Vagina (tissue), 2 donors: ENCODE measurements at regions not wholly inside any gene's neighbourhood (a gene's known extent, or its start where the extent isn't known, plus 50 kb on each side); places are given as distances from the start of the nearest gene placed in this dataset.

Source experiments
- DNase-seq, 2 donors: peaks; one replicate each; pipeline ENCODE4 v3.0.0-alpha.2; 2017; ENCODE audit errors: extremely low spot score in 2 of 2
- H3K27ac ChIP-seq: fragments of 200-600 bp; sonication (generic); one replicate; pipeline ENCODE4 v1.5.1; 2019
- H3K27me3 ChIP-seq: fragments of 200-600 bp; sonication (generic); one replicate; pipeline ENCODE4 v1.5.1; 2019
- H3K36me3 ChIP-seq, 2 donors: fragments of 200-600 bp; sonication (generic); one replicate each; pipeline ENCODE4 v1.5.1; 2017 to 2019
- H3K4me1 ChIP-seq: fragments of 200-600 bp; sonication (generic); one replicate; pipeline ENCODE4 v1.5.1; 2019
- H3K4me3 ChIP-seq, 2 donors: fragments of 200-600 bp; sonication (generic); 1 replicate in 1 of 2; 2 replicates in 1 of 2; pipeline ENCODE4 v1.5.1; 2016 to 2019
- H3K9me3 ChIP-seq: fragments of 200-600 bp; sonication (generic); one replicate; pipeline ENCODE4 v1.5.1; 2019
- POLR2A ChIP-seq, 2 donors: fragments of 450-650 bp; IDR thresholded peaks; one replicate each; pipeline ENCODE4 v1.6.1; 2017; ENCODE audit warnings: antibody characterized with exemption in 2 of 2, mild to moderate bottlenecking in 2 of 2, moderate library complexity in 2 of 2
- POLR2AphosphoS5 ChIP-seq, 2 donors: sonication (generic); formaldehyde crosslinking; IDR thresholded peaks; one replicate each; pipeline ENCODE4 v1.9.0; 2017; ENCODE audit warnings: antibody characterized with exemption in 2 of 2, mild to moderate bottlenecking in 2 of 2, low read depth in 1 of 2; ENCODE audit not compliant: insufficient read depth in 1 of 2
- intact Hi-C: fragments of 100-400 bp; cut with DNase I; formaldehyde crosslinking; loops from one replicate; pipeline ENCODE4 v1.15.1; 2023
- TF ChIP-seq, protein P1 (sequence below), 3 experiments: fragments of 450-650 bp in 2 of 3; fragments of 200-600 bp in 1 of 3; sonication (generic) in 1 of 3; IDR thresholded peaks; one replicate each; pipeline ENCODE4 v1.5.1; 2017 to 2019; ENCODE audit warnings: antibody characterized with exemption in 3 of 3, mild to moderate bottlenecking in 2 of 3, moderate library complexity in 2 of 3

GRCh38 chr10:111446966-111447365 is 370.1 kb downstream of the ADRA2A start:
- H3K9me3 ChIP-seq: no peaks in the 10 kb centered on the region
- no peaks in the 10 kb centered on the region for H3K27me3 ChIP-seq
- H3K4me1 ChIP-seq: no peaks in the 10 kb centered on the region
- H3K36me3 ChIP-seq: no peaks in the 10 kb centered on the region
- H3K27ac ChIP-seq: no peak overlapping the region
- H3K4me3 ChIP-seq: no peak overlapping the region
- TF ChIP-seq POLR2A (IDR thresholded peaks at IDR 0.05) (no peak), POLR2AphosphoS5 (IDR thresholded peaks at IDR 0.05; ENCODE audit: insufficient read depth in 1 of 2, low read depth in 1 of 2) (no peak)
- TF ChIP-seq, protein P1, sequence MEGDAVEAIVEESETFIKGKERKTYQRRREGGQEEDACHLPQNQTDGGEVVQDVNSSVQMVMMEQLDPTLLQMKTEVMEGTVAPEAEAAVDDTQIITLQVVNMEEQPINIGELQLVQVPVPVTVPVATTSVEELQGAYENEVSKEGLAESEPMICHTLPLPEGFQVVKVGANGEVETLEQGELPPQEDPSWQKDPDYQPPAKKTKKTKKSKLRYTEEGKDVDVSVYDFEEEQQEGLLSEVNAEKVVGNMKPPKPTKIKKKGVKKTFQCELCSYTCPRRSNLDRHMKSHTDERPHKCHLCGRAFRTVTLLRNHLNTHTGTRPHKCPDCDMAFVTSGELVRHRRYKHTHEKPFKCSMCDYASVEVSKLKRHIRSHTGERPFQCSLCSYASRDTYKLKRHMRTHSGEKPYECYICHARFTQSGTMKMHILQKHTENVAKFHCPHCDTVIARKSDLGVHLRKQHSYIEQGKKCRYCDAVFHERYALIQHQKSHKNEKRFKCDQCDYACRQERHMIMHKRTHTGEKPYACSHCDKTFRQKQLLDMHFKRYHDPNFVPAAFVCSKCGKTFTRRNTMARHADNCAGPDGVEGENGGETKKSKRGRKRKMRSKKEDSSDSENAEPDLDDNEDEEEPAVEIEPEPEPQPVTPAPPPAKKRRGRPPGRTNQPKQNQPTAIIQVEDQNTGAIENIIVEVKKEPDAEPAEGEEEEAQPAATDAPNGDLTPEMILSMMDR (IDR thresholded peaks at IDR 0.05): no peak
- intact Hi-C loops: no loop called here
- no peak for DNase-seq

DNA sequence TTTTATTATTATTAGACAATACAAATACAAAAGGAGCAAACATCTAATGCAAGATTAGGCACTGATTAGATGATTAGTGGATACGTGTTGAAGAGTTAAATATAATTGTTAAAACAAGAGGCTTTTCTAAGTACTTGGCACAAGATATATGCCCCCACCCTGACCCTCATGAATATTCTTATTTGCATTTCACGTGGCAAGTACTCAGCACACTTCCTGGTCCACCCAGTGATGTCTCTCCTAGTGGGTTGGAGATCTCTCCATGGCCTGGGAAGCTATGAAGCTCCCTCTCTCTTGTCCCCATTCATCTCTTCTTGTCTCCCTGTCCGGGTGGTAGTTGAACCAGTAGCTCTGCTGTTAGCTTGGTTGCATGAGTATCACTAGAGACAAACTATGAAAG is 375.3 kb downstream of the ADRA2A start:
- Histone ChIP-seq H3K27ac (no peak overlapping the region), H3K9me3 (no peaks in the 10 kb centered on the region), H3K4me3 (no peak overlapping the region), H3K36me3 (no peaks in the 10 kb centered on the region), H3K4me1 (no peaks in the 10 kb centered on the region), H3K27me3 (no peaks in the 10 kb centered on the region)
- TF ChIP-seq POLR2AphosphoS5 (IDR thresholded peaks at IDR 0.05; ENCODE audit: insufficient read depth in 1 of 2, low read depth in 1 of 2): no peak
- intact Hi-C loops: no loop called here
- DNase-seq: no peak

DNA sequence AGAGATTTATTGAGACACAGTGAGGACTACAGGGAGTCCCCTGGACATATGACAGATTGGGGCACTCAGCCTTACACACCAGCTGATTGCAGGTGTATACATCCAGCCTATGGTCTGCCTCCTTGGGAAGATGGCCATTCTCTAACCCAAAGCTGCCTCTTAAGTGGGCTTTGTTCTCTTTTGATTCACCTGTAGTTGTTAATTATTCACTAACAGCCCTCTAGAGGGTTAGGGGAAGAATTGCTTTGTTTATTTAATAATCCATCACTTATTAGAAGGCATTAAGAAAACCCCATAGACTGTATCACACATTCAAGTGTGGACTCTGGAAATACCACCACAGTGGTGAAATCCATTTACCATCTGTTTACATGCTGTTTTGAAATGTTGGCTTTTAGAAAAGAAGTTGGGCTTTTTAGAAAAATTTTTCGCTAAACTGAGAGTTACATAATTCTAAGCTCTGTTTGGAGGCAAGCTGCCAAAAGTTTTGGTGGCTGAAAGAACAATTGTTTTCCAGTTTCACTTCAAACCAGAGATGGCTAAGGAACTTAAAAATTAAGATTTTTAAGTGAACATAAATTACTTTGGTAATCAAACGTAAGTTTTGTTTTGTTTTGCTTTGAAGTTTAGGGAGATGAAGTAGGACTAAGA is 379.1 kb downstream of the ADRA2A start:
- Histone ChIP-seq H3K4me1 (no peaks in the 10 kb centered on the region), H3K27ac (no peak overlapping the region), H3K9me3 (no peaks in the 10 kb centered on the region), H3K4me3 (no peak overlapping the region), H3K27me3 (no peaks in the 10 kb centered on the region), H3K36me3 (no peaks in the 10 kb centered on the region)
- TF ChIP-seq, protein P1 (IDR thresholded peaks at IDR 0.05): no peak
- TF ChIP-seq POLR2A (IDR thresholded peaks at IDR 0.05) (no peak), POLR2AphosphoS5 (IDR thresholded peaks at IDR 0.05; ENCODE audit: insufficient read depth in 1 of 2, low read depth in 1 of 2) (no peak)
- DNase-seq: no peak
- intact Hi-C loops: loop anchor here (5.0 kb wide), 1 partner anchor 1134 kb away; no protein-coding TSS in a partner anchor

DNA sequence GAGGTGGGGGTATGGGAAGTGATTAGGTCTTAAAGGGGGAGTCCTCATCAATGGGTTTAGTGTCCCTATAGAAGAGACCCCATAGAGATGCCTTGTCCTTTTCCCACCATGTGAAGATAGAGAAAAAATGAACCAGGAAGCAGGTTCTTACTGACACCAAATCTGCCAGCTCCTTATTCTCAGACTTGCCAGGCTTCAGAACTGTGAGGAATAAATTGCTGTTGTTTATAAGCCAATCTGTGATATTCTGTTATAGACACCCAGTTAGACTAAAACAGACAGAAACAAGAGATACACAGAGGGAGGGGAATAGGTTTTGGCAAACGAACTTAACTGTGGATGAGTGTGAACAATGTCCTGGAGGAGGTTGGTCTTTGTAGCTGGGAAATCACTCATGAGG is 381.4 kb downstream of the ADRA2A start:
- H3K27me3 ChIP-seq: no peaks in the 10 kb centered on the region
- intact Hi-C loops: loop anchor here (5.0 kb wide), 1 partner anchor 1136 kb away; no protein-coding TSS in a partner anchor
- TF ChIP-seq, protein P1 (IDR thresholded peaks at IDR 0.05): no peak
- TF ChIP-seq POLR2A (IDR thresholded peaks at IDR 0.05): no peak
- no peak overlapping the region for H3K27ac ChIP-seq
- DNase-seq: no peak
- no peaks in the 10 kb centered on the region for H3K9me3 ChIP-seq
- no peak overlapping the region for H3K4me3 ChIP-seq
- no peaks in the 10 kb centered on the region for H3K36me3 ChIP-seq
- no peaks in the 10 kb centered on the region for H3K4me1 ChIP-seq

DNA sequence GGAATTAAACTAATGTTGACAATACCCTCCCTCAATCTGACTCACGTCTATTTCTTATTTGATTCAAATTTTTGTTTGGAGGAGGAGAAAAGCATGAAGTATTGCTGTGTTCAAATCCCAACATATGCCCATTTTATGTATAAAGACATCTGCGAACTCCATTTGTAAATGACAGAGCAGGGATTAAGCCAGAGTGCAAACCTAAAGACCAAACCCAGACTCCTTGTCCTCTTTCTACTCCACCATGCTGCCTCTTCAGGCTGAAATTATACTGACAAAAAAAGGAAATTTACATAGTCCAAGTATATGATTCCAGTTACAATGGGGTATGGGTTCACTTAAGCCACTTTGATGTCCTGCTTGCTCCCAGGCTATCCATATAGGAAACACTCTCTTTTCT is 383.1 kb downstream of the ADRA2A start:
- no peak for DNase-seq
- no peaks in the 10 kb centered on the region for H3K27me3 ChIP-seq
- H3K36me3 ChIP-seq: no peaks in the 10 kb centered on the region
- no peaks in the 10 kb centered on the region for H3K9me3 ChIP-seq
- intact Hi-C loops: loop anchor here (5.0 kb wide), 1 partner anchor 1138 kb away; no protein-coding TSS in a partner anchor
- H3K27ac ChIP-seq: no peak overlapping the region
- TF ChIP-seq POLR2AphosphoS5 (IDR thresholded peaks at IDR 0.05; ENCODE audit: insufficient read depth in 1 of 2, low read depth in 1 of 2): no peak
- no peak for TF ChIP-seq POLR2A (IDR thresholded peaks at IDR 0.05)
- TF ChIP-seq, protein P1 (IDR thresholded peaks at IDR 0.05): no peak
- no peaks in the 10 kb centered on the region for H3K4me1 ChIP-seq
- H3K4me3 ChIP-seq: no peak overlapping the region
